Tibial nerve (tissue), 4 donors: ENCODE measurements at regions not wholly inside any gene's neighbourhood (a gene's known extent, or its start where the extent isn't known, plus 50 kb on each side); places are given as distances from the start of the nearest gene placed in this dataset.

Experiments used
- DNase-seq, 2 donors: peaks; one replicate each; pipeline ENCODE4 v3.0.0-alpha.2; 2019; ENCODE audit warnings: low spot score in 2 of 2
- H3K27ac ChIP-seq, 4 donors: fragments of 200-600 bp; sonication (generic) in 3 of 4; one replicate each; pipeline ENCODE4 v1.5.1; 2017 to 2019; ENCODE audit warnings: mild to moderate bottlenecking in 1 of 4
- H3K27me3 ChIP-seq, 2 donors: fragments of 200-600 bp; sonication (generic) in 1 of 2; one replicate each; pipeline versions ENCODE4 v1.5.1 to v1.6.0; 2017 to 2019
- H3K36me3 ChIP-seq, 3 donors: fragments of 200-600 bp; sonication (generic); one replicate each; pipeline ENCODE4 v1.5.1; 2018 to 2019
- H3K4me1 ChIP-seq, 4 donors: fragments of 200-600 bp; sonication (generic) in 3 of 4; one replicate each; pipeline ENCODE4 v1.5.1; 2017 to 2019
- H3K4me3 ChIP-seq, 4 donors: fragments of 200-600 bp; sonication (generic) in 3 of 4; one replicate each; pipeline ENCODE4 v1.5.1; 2017 to 2019; ENCODE audit warnings: mild to moderate bottlenecking in 1 of 4, moderate library complexity in 1 of 4
- H3K9me3 ChIP-seq, 4 donors: fragments of 200-600 bp; sonication (generic) in 3 of 4; one replicate each; pipeline ENCODE4 v1.5.1; 2017 to 2019
- EP300 ChIP-seq, 2 donors: sonication (generic); formaldehyde crosslinking; IDR thresholded peaks; one replicate each; pipeline ENCODE4 v1.6.1; 2017; ENCODE audit warnings: antibody characterized with exemption in 2 of 2, mild to moderate bottlenecking in 1 of 2
- POLR2A ChIP-seq, 2 donors: fragments of 450-650 bp; IDR thresholded peaks; one replicate each; pipeline ENCODE4 v1.6.1; 2017; ENCODE audit warnings: antibody characterized with exemption in 2 of 2, mild to moderate bottlenecking in 2 of 2, moderate library complexity in 2 of 2
- WGBS, 2 donors: methylation state at CpG; one replicate each; pipeline ENCODE4 v1.1.5; 2018; 5-methylcytosine and 5-hydroxymethylcytosine counted together
- TF ChIP-seq, protein P1 (sequence below), 5 experiments: fragments of 200-600 bp in 3 of 5; fragments of 450-650 bp in 2 of 5; sonication (generic) in 3 of 5; IDR thresholded peaks; one replicate each; pipeline ENCODE4 v1.5.1; 2016 to 2019; ENCODE audit warnings: antibody characterized with exemption in 5 of 5, mild to moderate bottlenecking in 3 of 5, moderate library complexity in 2 of 5

DNA sequence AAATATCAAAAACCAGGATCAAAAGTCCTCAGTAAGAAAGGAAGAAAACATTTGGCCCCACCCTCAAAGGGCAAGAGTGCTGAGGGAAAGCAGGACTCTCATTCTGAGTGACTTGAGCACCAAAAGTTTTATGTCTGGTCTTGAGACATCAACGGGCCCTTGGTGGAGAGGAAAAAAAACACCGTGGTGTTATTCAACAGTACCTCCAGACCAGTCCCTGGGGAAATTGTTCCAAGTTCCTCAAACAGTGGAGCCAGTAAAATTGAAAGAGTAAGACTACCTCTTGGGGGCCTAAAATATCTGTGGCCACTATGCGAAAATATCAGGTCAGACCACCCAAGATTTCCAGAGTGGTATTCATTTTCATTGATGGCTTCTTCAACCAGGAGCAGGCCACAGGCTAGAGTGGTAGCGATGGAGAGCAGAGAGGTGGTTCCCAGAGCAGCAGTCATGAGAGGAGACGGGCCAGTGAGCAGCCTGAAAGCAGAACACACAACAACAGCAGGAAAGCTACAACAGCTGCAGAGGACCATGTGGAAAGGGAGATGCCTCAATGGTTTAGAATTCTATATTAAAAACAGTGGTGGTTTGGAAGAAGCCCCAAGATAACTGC, 63.7 kb upstream of the RPL34 start:
- no peak for TF ChIP-seq EP300 (IDR thresholded peaks at IDR 0.05)
- TF ChIP-seq, protein P1, sequence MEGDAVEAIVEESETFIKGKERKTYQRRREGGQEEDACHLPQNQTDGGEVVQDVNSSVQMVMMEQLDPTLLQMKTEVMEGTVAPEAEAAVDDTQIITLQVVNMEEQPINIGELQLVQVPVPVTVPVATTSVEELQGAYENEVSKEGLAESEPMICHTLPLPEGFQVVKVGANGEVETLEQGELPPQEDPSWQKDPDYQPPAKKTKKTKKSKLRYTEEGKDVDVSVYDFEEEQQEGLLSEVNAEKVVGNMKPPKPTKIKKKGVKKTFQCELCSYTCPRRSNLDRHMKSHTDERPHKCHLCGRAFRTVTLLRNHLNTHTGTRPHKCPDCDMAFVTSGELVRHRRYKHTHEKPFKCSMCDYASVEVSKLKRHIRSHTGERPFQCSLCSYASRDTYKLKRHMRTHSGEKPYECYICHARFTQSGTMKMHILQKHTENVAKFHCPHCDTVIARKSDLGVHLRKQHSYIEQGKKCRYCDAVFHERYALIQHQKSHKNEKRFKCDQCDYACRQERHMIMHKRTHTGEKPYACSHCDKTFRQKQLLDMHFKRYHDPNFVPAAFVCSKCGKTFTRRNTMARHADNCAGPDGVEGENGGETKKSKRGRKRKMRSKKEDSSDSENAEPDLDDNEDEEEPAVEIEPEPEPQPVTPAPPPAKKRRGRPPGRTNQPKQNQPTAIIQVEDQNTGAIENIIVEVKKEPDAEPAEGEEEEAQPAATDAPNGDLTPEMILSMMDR (IDR thresholded peaks at IDR 0.05), result no peak
- TF ChIP-seq POLR2A (IDR thresholded peaks at IDR 0.05), result no peak
- Histone ChIP-seq H3K27ac (no peak overlapping the region), H3K4me3 (no peak overlapping the region), H3K9me3 (no peaks in the 10 kb centered on the region), H3K27me3 (no peaks in the 10 kb centered on the region), H3K36me3 (no peaks in the 10 kb centered on the region), H3K4me1 (peaks cover 0 to 19% (median 2%) of the 10 kb centered on the region in 4 donors)
- 87 to 89% methylated on average over 5 of the region's 5 CpGs for WGBS, 2 donors
- DNase-seq, result no peak

DNA sequence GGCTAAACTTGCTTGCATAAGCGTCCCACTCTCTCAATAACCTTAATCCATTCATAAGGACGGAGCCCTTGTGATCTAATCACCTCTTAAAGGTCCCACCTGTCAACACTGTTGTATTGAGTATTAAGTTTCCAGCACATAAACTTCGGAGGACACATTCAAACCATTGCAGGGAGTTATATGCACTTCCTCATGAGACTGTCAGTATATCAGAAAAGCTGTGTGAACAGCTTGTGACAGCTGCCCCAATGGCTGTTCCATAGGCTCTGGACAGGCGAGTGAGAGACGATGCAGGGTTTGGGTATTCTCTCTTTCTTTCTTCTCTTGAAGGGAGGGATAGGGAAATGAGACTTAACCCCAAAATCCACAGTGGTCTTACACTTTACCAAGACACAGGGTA, 64.2 kb upstream of the RPL34 start:
- TF ChIP-seq, protein P1 (IDR thresholded peaks at IDR 0.05), result no peak
- TF ChIP-seq POLR2A (IDR thresholded peaks at IDR 0.05) (no peak), EP300 (IDR thresholded peaks at IDR 0.05) (no peak)
- H3K36me3 ChIP-seq, result no peaks in the 10 kb centered on the region
- H3K4me3 ChIP-seq, result no peak overlapping the region
- peaks cover 0 to 18% (median 2%) of the 10 kb centered on the region in 4 donors for H3K4me1 ChIP-seq
- no peaks in the 10 kb centered on the region for H3K27me3 ChIP-seq
- no peak overlapping the region for H3K27ac ChIP-seq
- no peaks in the 10 kb centered on the region for H3K9me3 ChIP-seq
- DNase-seq, result no peak
- 76 to 84% methylated on average over 5 of the region's 5 CpGs for WGBS, 2 donors

DNA sequence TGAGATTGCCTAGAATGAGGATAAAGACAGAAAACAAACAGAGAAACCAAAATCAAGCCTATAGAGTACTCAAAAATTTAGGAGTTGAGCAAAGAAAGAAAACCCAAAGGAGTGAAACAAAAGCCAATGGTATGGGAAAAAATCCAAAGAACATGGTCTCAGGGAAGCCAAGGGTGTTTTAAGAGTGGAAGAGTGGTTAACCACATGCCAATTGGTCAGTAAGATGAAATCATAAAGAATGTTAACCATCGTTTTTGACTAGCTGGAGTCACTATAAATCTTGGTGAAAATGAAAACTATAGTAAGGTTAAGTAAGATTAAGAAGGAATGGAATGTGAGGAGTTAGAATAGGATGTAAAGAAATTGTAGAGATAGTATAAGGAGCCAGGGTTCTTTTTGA, 64.7 kb upstream of the RPL34 start:
- H3K4me3 ChIP-seq, result no peak overlapping the region
- TF ChIP-seq, protein P1 (IDR thresholded peaks at IDR 0.05), result no peak
- no peak for TF ChIP-seq EP300 (IDR thresholded peaks at IDR 0.05)
- no peak for TF ChIP-seq POLR2A (IDR thresholded peaks at IDR 0.05)
- H3K36me3 ChIP-seq, result no peaks in the 10 kb centered on the region
- DNase-seq, result no peak
- peaks cover 0 to 13% (median 2%) of the 10 kb centered on the region in 4 donors for H3K4me1 ChIP-seq
- no peaks in the 10 kb centered on the region for H3K9me3 ChIP-seq
- no peaks in the 10 kb centered on the region for H3K27me3 ChIP-seq
- H3K27ac ChIP-seq, result no peak overlapping the region
- 46 to 55% methylated on average over 1 of the region's 1 CpG for WGBS, 2 donors

DNA sequence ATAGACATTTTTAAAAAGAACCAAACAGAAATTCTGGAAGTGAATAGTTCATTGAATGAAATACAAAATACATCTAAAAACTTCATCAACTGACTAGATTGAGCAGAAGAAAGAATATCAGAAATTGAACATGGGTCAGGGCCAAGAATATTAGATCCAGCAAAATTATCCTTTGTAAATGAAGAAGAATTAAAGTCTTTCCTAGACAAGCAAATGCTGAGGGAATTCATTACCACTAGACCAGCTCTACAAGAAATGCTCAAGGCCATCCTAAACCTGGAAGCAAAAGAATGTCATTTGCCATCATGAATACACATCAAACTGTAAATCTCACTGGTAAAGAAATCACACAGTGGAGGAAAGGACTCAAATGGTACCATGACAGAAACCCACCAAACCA, 72.7 kb upstream of the RPL34 start:
- DNase-seq, result no peak
- no peak overlapping the region for H3K27ac ChIP-seq
- TF ChIP-seq POLR2A (IDR thresholded peaks at IDR 0.05) (no peak), EP300 (IDR thresholded peaks at IDR 0.05) (no peak)
- TF ChIP-seq, protein P1 (IDR thresholded peaks at IDR 0.05), result no peak

DNA sequence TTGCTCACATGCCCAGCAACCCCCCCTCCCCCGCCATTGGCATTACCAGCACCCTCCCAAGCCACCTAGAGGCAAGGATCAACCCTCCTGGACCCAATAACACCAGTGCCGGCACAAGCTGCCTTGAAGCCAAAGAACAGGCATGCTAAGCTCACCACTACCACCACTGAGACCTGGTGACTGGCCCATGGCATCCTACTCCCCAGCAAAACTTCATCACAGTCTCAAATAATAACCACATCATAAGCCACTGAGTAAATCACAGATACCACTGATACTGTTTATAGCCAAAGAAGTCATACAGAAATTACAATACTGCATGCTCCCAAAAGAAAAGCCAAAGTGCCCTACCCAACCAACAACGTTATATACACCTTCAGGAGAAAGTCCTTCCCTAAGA, 73.6 kb upstream of the RPL34 start:
- Histone ChIP-seq H3K4me1 (no peaks in the 10 kb centered on the region), H3K27ac (no peak overlapping the region), H3K4me3 (no peak overlapping the region), H3K9me3 (peaks cover 0 to 23% (median 8%) of the 10 kb centered on the region in 4 donors), H3K27me3 (no peaks in the 10 kb centered on the region), H3K36me3 (peaks cover 0 to 4% (median 0%) of the 10 kb centered on the region in 3 donors)
- 74 to 90% methylated on average over 3 of the region's 3 CpGs for WGBS, 2 donors
- no peak for TF ChIP-seq POLR2A (IDR thresholded peaks at IDR 0.05)
- TF ChIP-seq, protein P1 (IDR thresholded peaks at IDR 0.05), result no peak
- TF ChIP-seq EP300 (IDR thresholded peaks at IDR 0.05), result no peak
- no peak for DNase-seq

More for the DNA sequence above, 72.7 kb upstream of the RPL34 start:
- H3K4me3 ChIP-seq, result no peak overlapping the region
- H3K36me3 ChIP-seq, result peaks cover 0 to 4% (median 0%) of the 10 kb centered on the region in 3 donors
- H3K4me1 ChIP-seq, result no peaks in the 10 kb centered on the region
- H3K27me3 ChIP-seq, result no peaks in the 10 kb centered on the region
- H3K9me3 ChIP-seq, result peaks cover 0 to 23% (median 8%) of the 10 kb centered on the region in 4 donors
